Large intestine (tissue), 3 donors: ENCODE measurements at regions not wholly inside any gene's neighbourhood (a gene's known extent, or its start where the extent isn't known, plus 50 kb on each side); places are given as distances from the start of the nearest gene placed in this dataset.

Experiments used
- DNase-seq, 2 donors: peaks; one replicate each; pipeline versions ENCODE4 v3.0.0 to v3.0.0-alpha.2; 2013
- H3K27ac ChIP-seq: one replicate; pipeline ENCODE4 v1.5.1; 2013; ENCODE audit warnings: low read length
- H3K27me3 ChIP-seq: 2 replicates; pipeline ENCODE4 v1.6.1; 2013; ENCODE audit warnings: low read length; ENCODE audit not compliant: control insufficient read depth, insufficient read depth
- H3K36me3 ChIP-seq: 2 replicates; pipeline ENCODE4 v1.6.1; 2013; ENCODE audit warnings: low read length; ENCODE audit not compliant: control insufficient read depth, insufficient read depth
- H3K4me1 ChIP-seq: one replicate; pipeline ENCODE4 v1.6.1; 2013; ENCODE audit warnings: low read length; ENCODE audit not compliant: control insufficient read depth, insufficient read depth
- H3K4me3 ChIP-seq: one replicate; pipeline ENCODE4 v1.5.1; 2013; ENCODE audit warnings: low read length
- H3K9me3 ChIP-seq: one replicate; pipeline ENCODE4 v1.6.1; 2013; ENCODE audit warnings: mild to moderate bottlenecking, low read depth, low read length, moderate library complexity; ENCODE audit not compliant: control insufficient read depth
- WGBS: methylation state at CpG from one replicate; pipeline ENCODE4 v1.1.5; 2013; ENCODE audit warnings: low lambda C conversion rate; ENCODE audit not compliant: insufficient coverage; 5-methylcytosine and 5-hydroxymethylcytosine counted together

- no peaks in the 10 kb centered on the region for H3K4me1 ChIP-seq
- 92% methylated on average over 2 of the region's 7 CpGs for WGBS
Observed at GRCh38 chr3:30500666-30501399, 105.6 kb upstream of the TGFBR2 start.

GRCh38 chr3:30501526-30501925 lies 104.9 kb upstream of the TGFBR2 start:
- Histone ChIP-seq H3K9me3 (no peaks in the 10 kb centered on the region), H3K36me3 (no peaks in the 10 kb centered on the region), H3K27ac (no peak overlapping the region), H3K4me3 (no peak overlapping the region), H3K4me1 (no peaks in the 10 kb centered on the region), H3K27me3 (no peaks in the 10 kb centered on the region)
- no peak for DNase-seq

More at GRCh38 chr3:30500666-30501399, 105.6 kb upstream of the TGFBR2 start:
- Histone ChIP-seq H3K27me3 (no peaks in the 10 kb centered on the region), H3K36me3 (no peaks in the 10 kb centered on the region), H3K9me3 (no peaks in the 10 kb centered on the region), H3K4me3 (no peak overlapping the region), H3K27ac (no peak overlapping the region)
- DNase-seq = no peak

GRCh38 chr3:30502051-30502741 lies 104.2 kb upstream of the TGFBR2 start:
- no CpG with 5 or more reads among the region's 2 CpGs for WGBS
- Histone ChIP-seq H3K4me1 (no peaks in the 10 kb centered on the region), H3K27ac (no peak overlapping the region), H3K36me3 (no peaks in the 10 kb centered on the region), H3K9me3 (no peaks in the 10 kb centered on the region), H3K4me3 (no peak overlapping the region), H3K27me3 (no peaks in the 10 kb centered on the region)
- DNase-seq = no peak

GRCh38 chr3:30502742-30503073 lies 103.7 kb upstream of the TGFBR2 start:
- H3K27ac ChIP-seq = no peak overlapping the region
- no CpG with 5 or more reads among the region's 1 CpG for WGBS
- peak in 1 of 2 donors; percentile 33 for DNase-seq

DNA sequence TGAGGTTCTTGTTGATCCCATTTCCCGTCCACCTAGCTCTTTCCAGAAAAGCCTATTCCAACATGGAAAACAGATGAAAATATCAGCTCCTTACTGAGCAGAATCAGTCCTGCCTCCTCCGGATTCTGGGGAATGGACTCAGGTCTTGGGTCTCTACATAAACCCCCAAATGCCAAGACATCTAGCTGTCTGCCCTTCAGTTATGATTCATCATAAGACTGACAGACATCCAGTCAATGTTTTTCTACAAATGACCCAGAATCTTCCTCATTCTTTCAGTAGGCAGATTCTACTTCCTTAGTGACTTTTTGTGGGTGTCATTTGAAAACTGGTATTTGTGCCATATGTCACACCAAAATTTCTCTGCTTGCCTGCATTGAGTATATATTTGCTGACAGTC lies 103.0 kb upstream of the TGFBR2 start:
- DNase-seq = no peak
- Histone ChIP-seq H3K4me1 (no peaks in the 10 kb centered on the region), H3K4me3 (no peak overlapping the region), H3K27me3 (no peaks in the 10 kb centered on the region), H3K36me3 (no peaks in the 10 kb centered on the region), H3K27ac (no peak overlapping the region), H3K9me3 (no peaks in the 10 kb centered on the region)
- no CpG with 5 or more reads among the region's 2 CpGs for WGBS

More at GRCh38 chr3:30502742-30503073, 103.7 kb upstream of the TGFBR2 start:
- Histone ChIP-seq H3K36me3 (no peaks in the 10 kb centered on the region), H3K9me3 (no peaks in the 10 kb centered on the region), H3K27me3 (no peaks in the 10 kb centered on the region), H3K4me1 (no peaks in the 10 kb centered on the region), H3K4me3 (no peak overlapping the region)

DNA sequence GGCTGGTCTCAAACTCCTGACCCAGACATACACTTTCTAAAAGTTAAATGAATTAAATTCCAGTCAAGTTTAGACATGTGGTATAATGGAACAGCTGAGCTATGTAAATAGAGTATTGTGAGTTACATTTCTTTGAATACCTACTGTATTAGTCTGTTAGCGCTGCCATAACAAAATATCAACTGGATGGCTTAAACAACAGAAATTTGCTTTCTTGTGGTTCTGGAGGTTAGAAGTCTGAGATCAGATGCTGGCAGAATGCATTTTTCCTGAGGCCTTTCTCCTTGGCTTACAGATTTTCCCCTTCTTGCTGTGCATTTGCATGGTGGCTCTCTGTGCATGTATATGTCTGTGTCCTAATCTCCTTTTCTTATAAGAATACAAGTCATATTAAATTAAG lies 101.5 kb upstream of the TGFBR2 start:
- no peak overlapping the region for H3K27ac ChIP-seq
- H3K4me1 ChIP-seq = no peaks in the 10 kb centered on the region
- no CpG with 5 or more reads among the region's 1 CpG for WGBS
- no peak overlapping the region for H3K4me3 ChIP-seq
- H3K36me3 ChIP-seq = no peaks in the 10 kb centered on the region
- DNase-seq = no peak
- H3K27me3 ChIP-seq = no peaks in the 10 kb centered on the region
- no peaks in the 10 kb centered on the region for H3K9me3 ChIP-seq

GRCh38 chr3:30505866-30506520 lies 100.4 kb upstream of the TGFBR2 start:
- no peak overlapping the region for H3K27ac ChIP-seq
- no peak for DNase-seq
- no peaks in the 10 kb centered on the region for H3K27me3 ChIP-seq
- WGBS = 89% methylated on average over 4 of the region's 6 CpGs
- no peak overlapping the region for H3K4me3 ChIP-seq
- no peaks in the 10 kb centered on the region for H3K9me3 ChIP-seq
- H3K36me3 ChIP-seq = no peaks in the 10 kb centered on the region
- no peaks in the 10 kb centered on the region for H3K4me1 ChIP-seq

DNA sequence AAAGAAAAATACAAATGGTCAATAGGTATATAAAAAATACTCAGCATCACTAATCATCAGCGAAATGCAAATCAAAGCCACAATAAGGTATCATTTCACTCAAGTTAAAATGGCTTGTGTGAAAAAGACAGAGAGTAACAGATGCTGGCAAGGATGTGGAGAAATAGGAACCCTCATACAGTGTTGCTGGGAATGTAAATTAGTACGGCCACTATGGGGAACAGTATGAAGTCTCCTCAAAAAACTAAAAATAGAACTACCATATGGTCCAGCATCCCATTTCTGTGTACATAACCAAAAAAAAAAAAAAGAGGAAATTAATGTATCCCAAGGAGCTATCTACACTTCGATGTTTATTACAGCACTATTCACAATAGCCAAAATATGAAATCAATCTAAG lies 98.1 kb upstream of the TGFBR2 start:
- Histone ChIP-seq H3K36me3 (no peaks in the 10 kb centered on the region), H3K4me1 (no peaks in the 10 kb centered on the region), H3K27ac (no peak overlapping the region), H3K4me3 (no peak overlapping the region), H3K9me3 (no peaks in the 10 kb centered on the region), H3K27me3 (no peaks in the 10 kb centered on the region)
- DNase-seq = no peak
- WGBS = 92% methylated on average over 2 of the region's 3 CpGs

- WGBS = 88% methylated on average over 1 of the region's 3 CpGs
- H3K36me3 ChIP-seq = no peaks in the 10 kb centered on the region
- H3K27ac ChIP-seq = no peak overlapping the region
- no peak for DNase-seq
- H3K9me3 ChIP-seq = no peaks in the 10 kb centered on the region
- no peaks in the 10 kb centered on the region for H3K4me1 ChIP-seq
- no peaks in the 10 kb centered on the region for H3K27me3 ChIP-seq
- no peak overlapping the region for H3K4me3 ChIP-seq
Observed at GRCh38 chr3:30510596-30510995, 95.8 kb upstream of the TGFBR2 start.

- Histone ChIP-seq H3K36me3 (no peaks in the 10 kb centered on the region), H3K27me3 (no peaks in the 10 kb centered on the region), H3K4me3 (no peak overlapping the region), H3K9me3 (no peaks in the 10 kb centered on the region), H3K4me1 (no peaks in the 10 kb centered on the region), H3K27ac (no peak overlapping the region)
- DNase-seq = peak; percentile 74 to 75
- WGBS = 76% methylated on average over 4 of the region's 9 CpGs
Observed at GRCh38 chr3:30511524-30512251, 94.7 kb upstream of the TGFBR2 start.
